GM12878 (cell line): ENCODE measurements at regions not wholly inside any gene's neighbourhood (a gene's known extent, or its start where the extent isn't known, plus 50 kb on each side); places are given as distances from the start of the nearest gene placed in this dataset.

ENCODE experiments used
- ATAC-seq: fragments of 200-7000 bp; cut with Tn5 transposase; 3 replicates; pipeline ENCODE4 v1.9.1; 2020; ENCODE audit warnings: mild to moderate bottlenecking, moderate library complexity
- BruUV-seq: library from RNA; stranded (reverse); fragments of 400-500 nt; replicated peaks from 2 replicates; lab custom pipeline; 2021; lab: Mats Ljungman, UMichigan
- CTCF ChIA-PET: fragments of 300-600 bp; sonication (Branson Sonifier 250); formaldehyde crosslinking; extraction: SDS; loops from one replicate; lab custom pipeline; 2021; ENCODE audit warnings: inconsistent platforms; lab: Yijun Ruan, JAX
- POLR2A ChIA-PET: fragments of 350-600 bp; formaldehyde crosslinking; extraction: SDS; loops from one replicate; lab custom pipeline; 2021; ENCODE audit warnings: inconsistent platforms; lab: Charles Lee
- RAD21 ChIA-PET: fragments of 300-600 bp; sonication (Branson Sonifier 250); formaldehyde crosslinking; loops from one replicate; lab custom pipeline; 2023; ENCODE audit warnings: antibody characterized with exemption; ENCODE audit not compliant: unreplicated experiment; lab: Charles Lee
- SMC1A ChIA-PET: fragments of 300-600 bp; sonication (Branson Sonifier 250); formaldehyde crosslinking; loops from one replicate; lab custom pipeline; 2023; ENCODE audit not compliant: unreplicated experiment, uncharacterized antibody; lab: Charles Lee
- DNase-seq: peaks from one replicate; pipeline ENCODE4 v3.0.0-alpha.2; 2011; ENCODE audit warnings: low read depth, low spot score
- FAIRE-seq: peaks from 3 replicates; lab custom pipeline; 2011; peaks lifted over from hg19 to GRCh38; lab: Jason Lieb, UNC
- H2AFZ ChIP-seq: 2 replicates; pipeline ENCODE4 v1.6.0; 2011; ENCODE audit warnings: low read depth, low read length, control low read depth; ENCODE audit not compliant: control insufficient read depth
- H3K27ac ChIP-seq: 2 replicates; pipeline ENCODE4 v1.5.1; 2011; ENCODE audit warnings: control low read depth; ENCODE audit not compliant: control insufficient read depth, insufficient read depth
- H3K27me3 ChIP-seq, 2 experiments: replicated peaks in 1 of 2; 2 replicates each; pipeline versions ENCODE4 v1.6.0 to v1.6.1; 2011; ENCODE audit warnings: low read length in 1 of 2; ENCODE audit not compliant: control insufficient read depth in 2 of 2, insufficient read depth in 2 of 2
- H3K36me3 ChIP-seq, 2 experiments: 2 replicates each; pipeline ENCODE4 v1.5.1; 2011; ENCODE audit warnings: low read length in 1 of 2; ENCODE audit not compliant: control insufficient read depth in 2 of 2, insufficient read depth in 2 of 2
- H3K4me1 ChIP-seq: 2 replicates; pipeline ENCODE4 v1.6.1; 2011; ENCODE audit warnings: mild to moderate bottlenecking, low read length, moderate library complexity, mixed read lengths; ENCODE audit not compliant: control insufficient read depth, insufficient read depth
- H3K4me2 ChIP-seq: 2 replicates; pipeline ENCODE4 v1.6.0; 2011; ENCODE audit warnings: control low read depth; ENCODE audit not compliant: control insufficient read depth, insufficient read depth
- H3K4me3 ChIP-seq: fragments of 200-600 bp; sonication (generic); 2 replicates; pipeline ENCODE4 v1.5.1; 2016
- H3K79me2 ChIP-seq: 2 replicates; pipeline ENCODE4 v1.6.0; 2011; ENCODE audit warnings: low read length; ENCODE audit not compliant: control insufficient read depth, insufficient read depth
- H3K9ac ChIP-seq: 2 replicates; pipeline ENCODE4 v1.8.0; 2011; ENCODE audit warnings: low read length, control low read depth, mixed read lengths; ENCODE audit not compliant: control insufficient read depth, insufficient read depth
- H3K9me3 ChIP-seq: replicated peaks from 3 replicates; pipeline ENCODE4 v1.5.1; 2011; ENCODE audit warnings: mild to moderate bottlenecking, low read length; ENCODE audit not compliant: control insufficient read depth, insufficient read depth
- H4K20me1 ChIP-seq: 2 replicates; pipeline ENCODE4 v1.6.0; 2011; ENCODE audit not compliant: control insufficient read depth, insufficient read depth
- CBX3 ChIP-seq: fragments of 200-600 bp; sonication (generic); IDR thresholded peaks from 2 replicates; pipeline ENCODE4 v1.6.1; 2016; ENCODE audit warnings: low read depth, borderline replicate concordance
- GATAD2B ChIP-seq: fragments of 450-650 bp; conservative IDR thresholded peaks from 2 replicates; pipeline ENCODE4 v1.6.1; 2017; ENCODE audit warnings: low read depth, mild to moderate bottlenecking, moderate library complexity
- IRF4 ChIP-seq: IDR thresholded peaks from 2 replicates; pipeline ENCODE4 v1.6.1; 2011; ENCODE audit warnings: low read depth, low read length
- JUNB ChIP-seq: IDR thresholded peaks from 2 replicates; pipeline ENCODE4 v1.6.1; 2016; ENCODE audit warnings: antibody characterized with exemption, mild to moderate bottlenecking
- RAD51 ChIP-seq: fragments of 450-650 bp; IDR thresholded peaks from 2 replicates; pipeline ENCODE4 v1.6.1; 2016; ENCODE audit warnings: moderate library complexity, mild to moderate bottlenecking, inconsistent platforms
- SMC3 ChIP-seq: IDR thresholded peaks from 2 replicates; pipeline ENCODE4 v1.6.1; 2011; ENCODE audit warnings: low read length, improper control_type of control experiment, borderline replicate concordance
- STAT1 ChIP-seq: fragments of 450-650 bp; conservative IDR thresholded peaks from 2 replicates; pipeline ENCODE4 v1.6.1; 2014; ENCODE audit warnings: antibody characterized with exemption, mild to moderate bottlenecking
- TCF12 ChIP-seq: IDR thresholded peaks from 2 replicates; pipeline ENCODE4 v1.6.1; 2011; ENCODE audit warnings: low read depth, mild to moderate bottlenecking, low read length
- ZNF207 ChIP-seq: fragments of 450-650 bp; IDR thresholded peaks from 2 replicates; pipeline ENCODE4 v1.6.1; 2014; ENCODE audit warnings: antibody characterized with exemption, mild to moderate bottlenecking, borderline replicate concordance
- WGBS: methylation state at CpG from one replicate; pipeline ENCODE4 v1.1.6; 2016; ENCODE audit warnings: low lambda C conversion rate; ENCODE audit not compliant: insufficient replicate concordance, insufficient coverage; ENCODE audit errors: missing lambda C conversion rate; 5-methylcytosine and 5-hydroxymethylcytosine counted together
- in situ Hi-C: fragments of 300-500 bp; cut with MboI; formaldehyde crosslinking; loops from 9 replicates; pipeline ENCODE4 v1.14.3; 2018; ENCODE audit warnings: mixed read lengths
- intact Hi-C: fragments of 100-400 bp; cut with micrococcal nuclease; formaldehyde crosslinking; loops from one replicate; pipeline ENCODE4 v1.14.2; 2022; ENCODE audit not compliant: unreplicated experiment
- TF ChIP-seq, protein P1 (sequence below): IDR thresholded peaks from 2 replicates; pipeline ENCODE4 v1.6.1; 2012; ENCODE audit warnings: improper control_type of control experiment, low read depth, low read length; ENCODE audit not compliant: insufficient replicate concordance
- TF ChIP-seq, protein P2 (sequence below): fragments of 150-350 bp; IDR thresholded peaks from 2 replicates; pipeline ENCODE4 v1.6.1; 2016; ENCODE audit warnings: low read depth, low read length
- TF ChIP-seq, protein P3 (sequence below): IDR thresholded peaks from 2 replicates; pipeline ENCODE4 v1.6.1; 2011; ENCODE audit warnings: low read depth, low read length, improper control_type of control experiment, borderline replicate concordance

DNA sequence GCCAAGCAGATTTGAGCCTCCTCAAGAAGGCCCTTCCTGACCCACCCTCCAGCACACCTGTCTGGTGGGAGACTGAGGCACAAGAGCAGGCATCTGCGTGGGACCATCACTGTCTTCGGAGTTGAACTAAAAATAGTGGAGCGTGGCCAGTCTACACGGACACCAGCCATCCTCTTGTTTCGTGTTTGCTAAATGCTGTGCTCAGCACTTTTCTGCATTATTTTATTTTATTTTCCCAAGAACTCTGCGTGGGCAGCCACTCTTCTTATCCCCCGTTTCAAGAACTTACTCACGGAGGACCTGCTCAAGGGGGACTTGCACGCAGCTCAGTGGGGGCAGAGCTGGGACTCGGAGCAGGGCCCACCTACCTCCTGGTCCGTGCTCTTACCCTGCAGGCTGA is 60.8 kb downstream of the SOCS3 start:
- TF ChIP-seq, protein P1, sequence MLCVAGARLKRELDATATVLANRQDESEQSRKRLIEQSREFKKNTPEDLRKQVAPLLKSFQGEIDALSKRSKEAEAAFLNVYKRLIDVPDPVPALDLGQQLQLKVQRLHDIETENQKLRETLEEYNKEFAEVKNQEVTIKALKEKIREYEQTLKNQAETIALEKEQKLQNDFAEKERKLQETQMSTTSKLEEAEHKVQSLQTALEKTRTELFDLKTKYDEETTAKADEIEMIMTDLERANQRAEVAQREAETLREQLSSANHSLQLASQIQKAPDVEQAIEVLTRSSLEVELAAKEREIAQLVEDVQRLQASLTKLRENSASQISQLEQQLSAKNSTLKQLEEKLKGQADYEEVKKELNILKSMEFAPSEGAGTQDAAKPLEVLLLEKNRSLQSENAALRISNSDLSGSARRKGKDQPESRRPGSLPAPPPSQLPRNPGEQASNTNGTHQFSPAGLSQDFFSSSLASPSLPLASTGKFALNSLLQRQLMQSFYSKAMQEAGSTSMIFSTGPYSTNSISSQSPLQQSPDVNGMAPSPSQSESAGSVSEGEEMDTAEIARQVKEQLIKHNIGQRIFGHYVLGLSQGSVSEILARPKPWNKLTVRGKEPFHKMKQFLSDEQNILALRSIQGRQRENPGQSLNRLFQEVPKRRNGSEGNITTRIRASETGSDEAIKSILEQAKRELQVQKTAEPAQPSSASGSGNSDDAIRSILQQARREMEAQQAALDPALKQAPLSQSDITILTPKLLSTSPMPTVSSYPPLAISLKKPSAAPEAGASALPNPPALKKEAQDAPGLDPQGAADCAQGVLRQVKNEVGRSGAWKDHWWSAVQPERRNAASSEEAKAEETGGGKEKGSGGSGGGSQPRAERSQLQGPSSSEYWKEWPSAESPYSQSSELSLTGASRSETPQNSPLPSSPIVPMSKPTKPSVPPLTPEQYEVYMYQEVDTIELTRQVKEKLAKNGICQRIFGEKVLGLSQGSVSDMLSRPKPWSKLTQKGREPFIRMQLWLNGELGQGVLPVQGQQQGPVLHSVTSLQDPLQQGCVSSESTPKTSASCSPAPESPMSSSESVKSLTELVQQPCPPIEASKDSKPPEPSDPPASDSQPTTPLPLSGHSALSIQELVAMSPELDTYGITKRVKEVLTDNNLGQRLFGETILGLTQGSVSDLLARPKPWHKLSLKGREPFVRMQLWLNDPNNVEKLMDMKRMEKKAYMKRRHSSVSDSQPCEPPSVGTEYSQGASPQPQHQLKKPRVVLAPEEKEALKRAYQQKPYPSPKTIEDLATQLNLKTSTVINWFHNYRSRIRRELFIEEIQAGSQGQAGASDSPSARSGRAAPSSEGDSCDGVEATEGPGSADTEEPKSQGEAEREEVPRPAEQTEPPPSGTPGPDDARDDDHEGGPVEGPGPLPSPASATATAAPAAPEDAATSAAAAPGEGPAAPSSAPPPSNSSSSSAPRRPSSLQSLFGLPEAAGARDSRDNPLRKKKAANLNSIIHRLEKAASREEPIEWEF: no peak
- TF ChIP-seq JUNB: no peak
- TF ChIP-seq CBX3: no peak
- TF ChIP-seq, protein P2, sequence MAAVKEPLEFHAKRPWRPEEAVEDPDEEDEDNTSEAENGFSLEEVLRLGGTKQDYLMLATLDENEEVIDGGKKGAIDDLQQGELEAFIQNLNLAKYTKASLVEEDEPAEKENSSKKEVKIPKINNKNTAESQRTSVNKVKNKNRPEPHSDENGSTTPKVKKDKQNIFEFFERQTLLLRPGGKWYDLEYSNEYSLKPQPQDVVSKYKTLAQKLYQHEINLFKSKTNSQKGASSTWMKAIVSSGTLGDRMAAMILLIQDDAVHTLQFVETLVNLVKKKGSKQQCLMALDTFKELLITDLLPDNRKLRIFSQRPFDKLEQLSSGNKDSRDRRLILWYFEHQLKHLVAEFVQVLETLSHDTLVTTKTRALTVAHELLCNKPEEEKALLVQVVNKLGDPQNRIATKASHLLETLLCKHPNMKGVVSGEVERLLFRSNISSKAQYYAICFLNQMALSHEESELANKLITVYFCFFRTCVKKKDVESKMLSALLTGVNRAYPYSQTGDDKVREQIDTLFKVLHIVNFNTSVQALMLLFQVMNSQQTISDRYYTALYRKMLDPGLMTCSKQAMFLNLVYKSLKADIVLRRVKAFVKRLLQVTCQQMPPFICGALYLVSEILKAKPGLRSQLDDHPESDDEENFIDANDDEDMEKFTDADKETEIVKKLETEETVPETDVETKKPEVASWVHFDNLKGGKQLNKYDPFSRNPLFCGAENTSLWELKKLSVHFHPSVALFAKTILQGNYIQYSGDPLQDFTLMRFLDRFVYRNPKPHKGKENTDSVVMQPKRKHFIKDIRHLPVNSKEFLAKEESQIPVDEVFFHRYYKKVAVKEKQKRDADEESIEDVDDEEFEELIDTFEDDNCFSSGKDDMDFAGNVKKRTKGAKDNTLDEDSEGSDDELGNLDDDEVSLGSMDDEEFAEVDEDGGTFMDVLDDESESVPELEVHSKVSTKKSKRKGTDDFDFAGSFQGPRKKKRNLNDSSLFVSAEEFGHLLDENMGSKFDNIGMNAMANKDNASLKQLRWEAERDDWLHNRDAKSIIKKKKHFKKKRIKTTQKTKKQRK: no peak
- TF ChIP-seq ZNF207: no peak
- no peak for TF ChIP-seq GATAD2B
- TF ChIP-seq IRF4: no peak
- no peak for TF ChIP-seq SMC3
- TF ChIP-seq, protein P3, sequence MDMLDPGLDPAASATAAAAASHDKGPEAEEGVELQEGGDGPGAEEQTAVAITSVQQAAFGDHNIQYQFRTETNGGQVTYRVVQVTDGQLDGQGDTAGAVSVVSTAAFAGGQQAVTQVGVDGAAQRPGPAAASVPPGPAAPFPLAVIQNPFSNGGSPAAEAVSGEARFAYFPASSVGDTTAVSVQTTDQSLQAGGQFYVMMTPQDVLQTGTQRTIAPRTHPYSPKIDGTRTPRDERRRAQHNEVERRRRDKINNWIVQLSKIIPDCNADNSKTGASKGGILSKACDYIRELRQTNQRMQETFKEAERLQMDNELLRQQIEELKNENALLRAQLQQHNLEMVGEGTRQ: no peak
- TF ChIP-seq TCF12: no peak
- no peak for TF ChIP-seq RAD51
- no peak for TF ChIP-seq STAT1
- no peak for DNase-seq
- H3K9me3 ChIP-seq: no peaks in the 10 kb centered on the region
- no peaks in the 10 kb centered on the region for H3K79me2 ChIP-seq
- SMC1A ChIA-PET: interaction anchor here (0.8 kb wide), 1 partner anchor 9 kb away, joined by 3 read pairs; no protein-coding TSS in a partner anchor
- no peak overlapping the region for H3K27ac ChIP-seq
- no peaks in the 10 kb centered on the region for H3K27me3 ChIP-seq
- RAD21 ChIA-PET: interaction anchor here (0.7 kb wide), 1 partner anchor 123 kb away, joined by 3 read pairs; no protein-coding TSS in a partner anchor
- H3K4me1 ChIP-seq: peaks cover 5% of the 10 kb centered on the region; the same call in 1 of the 2 replicates
- H4K20me1 ChIP-seq: no peaks in the 10 kb centered on the region
- no peak overlapping the region for H3K9ac ChIP-seq
- POLR2A ChIA-PET: interaction anchor here (0.5 to 0.8 kb wide), 2 partner anchors 15 to 18 kb away, joined by 3 read pairs; no protein-coding TSS in a partner anchor
- no TSS peak for BruUV-seq
- no peaks in the 10 kb centered on the region for H3K36me3 ChIP-seq
- CTCF ChIA-PET: interaction anchor here (1.1 kb wide), 1 partner anchor 17 kb away, joined by 3 read pairs; no protein-coding TSS in a partner anchor
- WGBS: 31% methylated on average over 11 of the region's 11 CpGs
- no peak overlapping the region for H3K4me2 ChIP-seq
- no peak for FAIRE-seq
- in situ Hi-C loops: no loop called here
- H3K4me3 ChIP-seq: no peak overlapping the region
- no peak overlapping the region for H2AFZ ChIP-seq
- ATAC-seq: no peak
- intact Hi-C loops: no loop called here
